Adrenal gland (tissue), 9 donors: ENCODE measurements at regions not wholly inside any gene's neighbourhood (a gene's known extent, or its start where the extent isn't known, plus 50 kb on each side); places are given as distances from the start of the nearest gene placed in this dataset.

Source experiments
- DNase-seq, 7 donors: peaks; one replicate each; pipeline ENCODE4 v3.0.0-alpha.2; 2019 to 2020
- H3K27ac ChIP-seq, 5 donors: fragments of 200-600 bp; sonication (generic) in 4 of 5; 1 replicate in 3 of 5; 2 replicates in 2 of 5; pipeline versions ENCODE4 v1.5.1 to v1.8.0; 2016 to 2020; ENCODE audit warnings: mild to moderate bottlenecking in 1 of 5
- H3K27me3 ChIP-seq: fragments of 200-600 bp; 2 replicates; pipeline ENCODE4 v1.8.0; 2021
- H3K36me3 ChIP-seq, 2 donors: fragments of 200-600 bp; replicated peaks in 1 of 2; 1 replicate in 1 of 2; 2 replicates in 1 of 2; pipeline versions ENCODE4 v1.5.1 to v1.8.0; 2018 to 2022
- H3K4me1 ChIP-seq, 2 donors: fragments of 200-600 bp; replicated peaks in 1 of 2; 1 replicate in 1 of 2; 2 replicates in 1 of 2; pipeline versions ENCODE4 v1.5.1 to v1.8.0; 2018 to 2021
- H3K4me3 ChIP-seq, 4 donors: fragments of 200-600 bp; sonication (generic) in 3 of 4; one replicate each; pipeline ENCODE4 v1.5.1; 2016 to 2018
- H3K9me3 ChIP-seq, 3 donors: fragments of 200-600 bp; sonication (generic) in 1 of 3; replicated peaks in 1 of 3; 1 replicate in 2 of 3; 2 replicates in 1 of 3; pipeline versions ENCODE4 v1.5.1 to v1.8.0; 2016 to 2021
- CTCF ChIP-seq, 6 experiments: fragments of 450-650 bp in 4 of 6; fragments of 200-600 bp in 2 of 6; sonication (generic) in 1 of 6; IDR thresholded peaks; 1 replicate in 5 of 6; 2 replicates in 1 of 6; pipeline versions ENCODE4 v1.5.1 to v1.8.0; 2016 to 2021; ENCODE audit warnings: antibody characterized with exemption in 6 of 6, mild to moderate bottlenecking in 2 of 6, moderate library complexity in 1 of 6
- POLR2A ChIP-seq, 2 donors: fragments of 450-650 bp; IDR thresholded peaks; one replicate each; pipeline ENCODE4 v1.6.1; 2017; ENCODE audit warnings: antibody characterized with exemption in 2 of 2, mild to moderate bottlenecking in 2 of 2, moderate library complexity in 1 of 2
- WGBS, 4 donors: extraction: QIAGEN DNeasy Blood & Tissue Kit in 2 of 4; methylation state at CpG; one replicate each; pipeline versions ENCODE4 v1.1.5 to v1.1.7; 2013 to 2017; 5-methylcytosine and 5-hydroxymethylcytosine counted together
- intact Hi-C, 2 donors: fragments of 100-400 bp; cut with DNase I; formaldehyde crosslinking; loops; one replicate each; pipeline versions ENCODE4 v1.14.1 to v1.15.0; 2022 to 2023
- donor health status: healthy with polysubstance abuse.
- donor health status: Bipolar disorder and iron deficiency.
- donor health status: DM: yes; HTN: yes; CAD: no.
- donor health status: DM: no; HTN: no; CAD: no.
- donor health status: DM: no; HTN: no; CAD: no.

GRCh38 chrX:104411800-104412199 is 154.2 kb upstream of the IL1RAPL2 start:
- no peak overlapping the region for H3K27ac ChIP-seq
- no peak for DNase-seq
- TF ChIP-seq CTCF (IDR thresholded peaks at IDR 0.05) (no peak), POLR2A (IDR thresholded peaks at IDR 0.05) (no peak)
- H3K4me1 ChIP-seq = no peaks in the 10 kb centered on the region
- H3K4me3 ChIP-seq = no peak overlapping the region
- H3K36me3 ChIP-seq = no peaks in the 10 kb centered on the region
- no peaks in the 10 kb centered on the region for H3K9me3 ChIP-seq
- intact Hi-C loops = no loop called here
- H3K27me3 ChIP-seq = peaks cover 15% of the 10 kb centered on the region
- WGBS, 4 donors = 55 to 86% (median 77%) methylated on average over 1 to 3 of the region's 3 CpGs

GRCh38 chrX:104400387-104400786 is 145.7 kb upstream of the ESX1 start:
- Histone ChIP-seq H3K27me3 (no peaks in the 10 kb centered on the region), H3K4me3 (no peak overlapping the region), H3K9me3 (no peaks in the 10 kb centered on the region), H3K36me3 (no peaks in the 10 kb centered on the region), H3K4me1 (no peaks in the 10 kb centered on the region), H3K27ac (no peak overlapping the region)
- 75 to 100% (median 91%) methylated on average over 1 of the region's 1 CpG for WGBS, 4 donors
- intact Hi-C loops = no loop called here
- DNase-seq = no peak
- TF ChIP-seq CTCF (IDR thresholded peaks at IDR 0.05) = no peak
- TF ChIP-seq POLR2A (IDR thresholded peaks at IDR 0.05) = no peak

- intact Hi-C loops = no loop called here
- no peak for DNase-seq
- no peak overlapping the region for H3K27ac ChIP-seq
- H3K4me3 ChIP-seq = no peak overlapping the region
- TF ChIP-seq CTCF (IDR thresholded peaks at IDR 0.05) (no peak), POLR2A (IDR thresholded peaks at IDR 0.05) (no peak)
- no peaks in the 10 kb centered on the region for H3K9me3 ChIP-seq
- peaks cover 19% of the 10 kb centered on the region for H3K27me3 ChIP-seq
- H3K4me1 ChIP-seq = no peaks in the 10 kb centered on the region
- 67 to 70% (median 70%) methylated on average over 4 of the region's 4 CpGs for whole genome bisulfite sequencing, 4 donors
- H3K36me3 ChIP-seq = no peaks in the 10 kb centered on the region
Observed at GRCh38 chrX:104392350-104392749, 137.6 kb upstream of the ESX1 start.

GRCh38 chrX:104391906-104392305 is 137.2 kb upstream of the ESX1 start:
- no peak for DNase-seq
- intact Hi-C loops = no loop called here
- no peak overlapping the region for H3K27ac ChIP-seq
- H3K27me3 ChIP-seq = peaks cover 19% of the 10 kb centered on the region
- H3K4me3 ChIP-seq = no peak overlapping the region
- H3K4me1 ChIP-seq = no peaks in the 10 kb centered on the region
- WGBS, 4 donors = 58 to 89% (median 66%) methylated on average over 4 of the region's 4 CpGs
- H3K36me3 ChIP-seq = no peaks in the 10 kb centered on the region
- TF ChIP-seq POLR2A (IDR thresholded peaks at IDR 0.05) (no peak), CTCF (IDR thresholded peaks at IDR 0.05) (no peak)
- no peaks in the 10 kb centered on the region for H3K9me3 ChIP-seq
